ENCODE measurements at regions not wholly inside any gene's neighbourhood (a gene's known extent, or its start where the extent isn't known, plus 50 kb on each side); places are given as distances from the start of the nearest gene placed in this dataset.

DNA sequence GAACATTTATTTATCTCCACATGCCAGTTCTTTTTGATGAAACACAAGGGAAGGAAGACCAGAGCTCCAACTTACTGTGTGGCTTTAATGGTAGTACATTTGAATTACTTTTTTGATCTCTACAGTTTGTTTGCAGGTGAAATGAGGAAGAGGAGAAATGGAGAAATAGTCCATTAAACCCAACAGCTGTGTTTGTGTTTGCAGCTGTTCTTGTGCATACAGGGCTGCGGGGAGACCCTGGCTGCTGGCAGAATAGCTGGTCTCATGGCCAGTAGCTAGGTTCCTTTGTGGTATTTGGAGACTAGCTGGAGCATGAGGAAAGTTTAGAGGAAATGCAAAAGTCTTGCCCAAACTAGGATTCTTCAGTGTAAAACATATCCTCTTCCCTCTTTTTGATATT is 374.8 kb downstream of the GPAT3 start:
- TF ChIP-seq EZH2 (IDR thresholded peaks at IDR 0.05; ENCODE audit: low read depth): no peak
- TF ChIP-seq, protein P1, sequence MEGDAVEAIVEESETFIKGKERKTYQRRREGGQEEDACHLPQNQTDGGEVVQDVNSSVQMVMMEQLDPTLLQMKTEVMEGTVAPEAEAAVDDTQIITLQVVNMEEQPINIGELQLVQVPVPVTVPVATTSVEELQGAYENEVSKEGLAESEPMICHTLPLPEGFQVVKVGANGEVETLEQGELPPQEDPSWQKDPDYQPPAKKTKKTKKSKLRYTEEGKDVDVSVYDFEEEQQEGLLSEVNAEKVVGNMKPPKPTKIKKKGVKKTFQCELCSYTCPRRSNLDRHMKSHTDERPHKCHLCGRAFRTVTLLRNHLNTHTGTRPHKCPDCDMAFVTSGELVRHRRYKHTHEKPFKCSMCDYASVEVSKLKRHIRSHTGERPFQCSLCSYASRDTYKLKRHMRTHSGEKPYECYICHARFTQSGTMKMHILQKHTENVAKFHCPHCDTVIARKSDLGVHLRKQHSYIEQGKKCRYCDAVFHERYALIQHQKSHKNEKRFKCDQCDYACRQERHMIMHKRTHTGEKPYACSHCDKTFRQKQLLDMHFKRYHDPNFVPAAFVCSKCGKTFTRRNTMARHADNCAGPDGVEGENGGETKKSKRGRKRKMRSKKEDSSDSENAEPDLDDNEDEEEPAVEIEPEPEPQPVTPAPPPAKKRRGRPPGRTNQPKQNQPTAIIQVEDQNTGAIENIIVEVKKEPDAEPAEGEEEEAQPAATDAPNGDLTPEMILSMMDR (conservative IDR thresholded peaks at IDR 0.05): no peak
